ENCODE measurements at regions not wholly inside any gene's neighbourhood (a gene's known extent, or its start where the extent isn't known, plus 50 kb on each side); places are given as distances from the start of the nearest gene placed in this dataset.

DNA sequence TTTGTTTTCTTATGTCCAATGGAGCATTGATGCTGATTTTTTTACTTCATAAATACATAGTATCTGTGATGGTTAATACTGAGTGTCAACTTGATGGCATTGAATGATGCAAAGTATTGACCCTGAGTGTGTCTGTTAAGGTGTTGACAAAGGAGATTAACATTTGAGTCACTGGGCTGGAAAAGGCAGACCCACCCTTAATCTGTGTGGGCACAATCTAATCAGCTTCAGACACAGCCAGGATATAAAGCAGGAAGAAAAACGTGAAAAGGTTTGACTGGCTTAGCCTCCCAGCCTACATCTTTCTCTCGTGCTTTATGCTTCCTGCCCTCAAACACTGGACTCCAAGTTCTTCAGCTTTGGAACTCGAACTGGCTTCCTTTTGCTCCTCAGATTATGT lies 230.6 kb upstream of the SPRY1 start:
- Histone ChIP-seq H2AFZ (ENCODE audit: low read depth) (no peak overlapping the region), H3K27me3 (ENCODE audit: insufficient read depth, low read depth) (no peaks in the 10 kb centered on the region), H4K20me1 (ENCODE audit: insufficient read depth) (no peaks in the 10 kb centered on the region), H3K79me2 (ENCODE audit: insufficient read depth, low read depth) (0 out of 2 replicates have a peak, but pooled peaks cover 6% of the 10 kb centered on the region), H3K9ac (no peak overlapping the region), H3K4me3 (IDR thresholded peaks at IDR 0.05; ENCODE audit: insufficient read depth, low read depth, low read length) (no peak overlapping the region), H3K4me2 (no peak overlapping the region), H3K36me3 (ENCODE audit: insufficient read depth) (no peaks in the 10 kb centered on the region), H3K4me1 (ENCODE audit: low read depth, poor library complexity, severe bottlenecking) (peaks cover 39% of the 10 kb centered on the region), H3K27ac (no peak overlapping the region)
- no peak for TF ChIP-seq CTCF (conservative IDR thresholded peaks at IDR 0.05; ENCODE audit: low read depth, low read length)

DNA sequence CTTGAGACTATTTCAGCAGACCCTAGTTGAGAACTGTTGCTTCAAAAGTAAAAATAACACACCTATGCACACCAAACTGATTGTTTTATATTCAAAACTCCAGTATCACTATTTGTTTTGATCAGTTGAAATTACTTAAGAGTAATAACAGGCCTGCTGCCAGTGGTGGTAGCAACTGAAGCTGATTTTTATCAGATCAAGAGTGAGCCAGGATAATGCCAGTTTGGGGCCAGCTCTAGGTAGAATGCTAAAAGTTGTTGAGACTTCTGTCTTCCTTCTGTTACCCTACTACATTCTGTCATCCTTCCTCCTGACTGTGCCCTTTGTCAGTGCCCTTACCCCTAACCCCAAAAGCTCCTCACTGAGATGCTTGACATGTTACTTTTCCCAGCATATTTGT lies 228.7 kb upstream of the SPRY1 start:
- peaks cover 49% of the 10 kb centered on the region for H3K4me1 ChIP-seq (ENCODE audit: low read depth, poor library complexity, severe bottlenecking)
- no peaks in the 10 kb centered on the region for H3K36me3 ChIP-seq (ENCODE audit: insufficient read depth)
- no peaks in the 10 kb centered on the region for H4K20me1 ChIP-seq (ENCODE audit: insufficient read depth)
- peak overlapping the region; percentile 42; the same call in 1 of the 2 replicates for H3K27ac ChIP-seq
- 0 out of 2 replicates have a peak, but pooled peaks cover 6% of the 10 kb centered on the region for H3K79me2 ChIP-seq (ENCODE audit: insufficient read depth, low read depth)
- H3K9ac ChIP-seq = no peak overlapping the region
- no peak overlapping the region for H2AFZ ChIP-seq (ENCODE audit: low read depth)
- H3K4me3 ChIP-seq (IDR thresholded peaks at IDR 0.05; ENCODE audit: insufficient read depth, low read depth, low read length) = no peak overlapping the region
- TF ChIP-seq CTCF (conservative IDR thresholded peaks at IDR 0.05; ENCODE audit: low read depth, low read length) = no peak
- H3K27me3 ChIP-seq (ENCODE audit: insufficient read depth, low read depth) = no peaks in the 10 kb centered on the region
- H3K4me2 ChIP-seq = peak overlapping the region; percentile 75

DNA sequence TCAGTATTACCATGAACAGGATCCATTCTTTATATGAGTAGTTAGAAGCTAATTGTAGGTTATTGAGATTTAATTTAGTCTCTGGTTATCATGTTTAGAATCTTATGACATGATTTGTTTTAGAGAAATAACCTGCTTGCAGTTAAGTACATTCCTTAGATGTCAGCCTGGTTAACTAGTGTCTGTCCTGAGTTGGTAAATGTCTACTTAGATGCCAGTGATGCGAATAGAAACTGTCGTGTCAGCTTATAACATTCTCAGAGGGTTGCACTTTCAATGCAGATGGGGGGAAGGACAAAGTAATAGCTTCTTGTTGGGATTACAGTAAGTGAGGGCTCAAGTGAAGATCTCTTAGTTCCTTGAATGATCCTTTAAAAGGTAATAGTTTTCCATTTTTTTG lies 227.8 kb upstream of the SPRY1 start:
- H3K4me3 ChIP-seq (IDR thresholded peaks at IDR 0.05; ENCODE audit: insufficient read depth, low read depth, low read length) = no peak overlapping the region
- peak overlapping the region; percentile 75 for H3K4me2 ChIP-seq
- H3K36me3 ChIP-seq (ENCODE audit: insufficient read depth) = no peaks in the 10 kb centered on the region
- H3K4me1 ChIP-seq (ENCODE audit: low read depth, poor library complexity, severe bottlenecking) = peaks cover 49% of the 10 kb centered on the region
- no peaks in the 10 kb centered on the region for H4K20me1 ChIP-seq (ENCODE audit: insufficient read depth)
- no peak overlapping the region for H3K9ac ChIP-seq
- no peaks in the 10 kb centered on the region for H3K27me3 ChIP-seq (ENCODE audit: insufficient read depth, low read depth)
- H3K27ac ChIP-seq = peak overlapping the region; percentile 42
- TF ChIP-seq CTCF (conservative IDR thresholded peaks at IDR 0.05; ENCODE audit: low read depth, low read length) = no peak
- 0 out of 2 replicates have a peak, but pooled peaks cover 6% of the 10 kb centered on the region for H3K79me2 ChIP-seq (ENCODE audit: insufficient read depth, low read depth)
- no peak overlapping the region for H2AFZ ChIP-seq (ENCODE audit: low read depth)

- 0 out of 2 replicates have a peak, but pooled peaks cover 6% of the 10 kb centered on the region for H3K79me2 ChIP-seq (ENCODE audit: insufficient read depth, low read depth)
- no peaks in the 10 kb centered on the region for H4K20me1 ChIP-seq (ENCODE audit: insufficient read depth)
- peak overlapping the region; percentile 36 for H3K4me2 ChIP-seq
- peak overlapping the region; percentile 28 for H3K27ac ChIP-seq
- H3K27me3 ChIP-seq (ENCODE audit: insufficient read depth, low read depth) = no peaks in the 10 kb centered on the region
- H3K36me3 ChIP-seq (ENCODE audit: insufficient read depth) = no peaks in the 10 kb centered on the region
- peaks cover 49% of the 10 kb centered on the region for H3K4me1 ChIP-seq (ENCODE audit: low read depth, poor library complexity, severe bottlenecking)
- no peak overlapping the region for H3K4me3 ChIP-seq (IDR thresholded peaks at IDR 0.05; ENCODE audit: insufficient read depth, low read depth, low read length)
- H3K9ac ChIP-seq = no peak overlapping the region
- TF ChIP-seq CTCF (conservative IDR thresholded peaks at IDR 0.05; ENCODE audit: low read depth, low read length) = no peak
- 0 out of 2 replicates have a peak overlapping the region, but pooled peaks have one; percentile 12 for H2AFZ ChIP-seq (ENCODE audit: low read depth)
Observed at GRCh38 chr4:123170843-123171242, 225.8 kb upstream of the SPRY1 start.

Data from KMS-11 (cell line).